IPS-20b (cell line): ENCODE measurements at regions not wholly inside any gene's neighbourhood (a gene's known extent, or its start where the extent isn't known, plus 50 kb on each side); places are given as distances from the start of the nearest gene placed in this dataset.

Experiments
- H3K27ac ChIP-seq: one replicate; pipeline ENCODE4 v1.5.1; 2013; ENCODE audit warnings: low read length
- H3K27me3 ChIP-seq: 2 replicates; pipeline ENCODE4 v1.6.1; 2013; ENCODE audit warnings: mild to moderate bottlenecking, low read length, inconsistent platforms; ENCODE audit not compliant: insufficient read depth
- H3K36me3 ChIP-seq: 2 replicates; pipeline ENCODE4 v1.6.1; 2013; ENCODE audit warnings: low read depth, mild to moderate bottlenecking, inconsistent platforms, low read length, moderate library complexity; ENCODE audit not compliant: insufficient read depth
- H3K4me1 ChIP-seq: 2 replicates; pipeline ENCODE4 v1.6.1; 2013; ENCODE audit warnings: mild to moderate bottlenecking, control low read depth, inconsistent platforms, low read length, moderate library complexity; ENCODE audit not compliant: insufficient read depth
- H3K4me3 ChIP-seq: 2 replicates; pipeline ENCODE4 v1.5.1; 2013; ENCODE audit warnings: mild to moderate bottlenecking, low read length, inconsistent platforms
- H3K9ac ChIP-seq: 2 replicates; pipeline ENCODE4 v1.6.1; 2013; ENCODE audit warnings: low read depth, mild to moderate bottlenecking, inconsistent platforms, low read length, moderate library complexity
- H3K9me3 ChIP-seq: 2 replicates; pipeline ENCODE4 v1.6.1; 2013; ENCODE audit warnings: mild to moderate bottlenecking, low read depth, low read length, inconsistent platforms; ENCODE audit not compliant: insufficient read depth

DNA sequence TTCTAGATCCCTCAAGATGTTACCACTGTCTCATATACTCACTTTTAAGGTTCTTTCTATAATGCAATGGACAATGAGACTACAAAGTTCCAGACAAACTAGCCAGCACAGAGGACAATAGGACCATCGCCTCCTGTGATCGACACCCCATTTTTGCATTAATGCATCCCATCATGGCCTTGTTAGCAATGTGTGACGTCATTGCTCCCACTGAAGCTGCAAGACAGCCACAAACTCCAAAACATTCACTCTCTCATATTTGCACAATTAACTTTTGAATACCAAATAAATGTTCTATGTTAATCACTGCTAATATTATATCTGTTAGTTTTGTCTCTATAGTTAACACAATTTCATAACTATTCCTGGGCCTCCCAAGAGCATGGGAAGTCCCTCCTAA, 88.8 kb upstream of the TMEM72 start:
- no peaks in the 10 kb centered on the region for H3K4me1 ChIP-seq
- H3K9me3 ChIP-seq, result no peaks in the 10 kb centered on the region
- no peaks in the 10 kb centered on the region for H3K36me3 ChIP-seq
- no peak overlapping the region for H3K9ac ChIP-seq
- H3K27ac ChIP-seq, result no peak overlapping the region
- H3K4me3 ChIP-seq, result no peak overlapping the region
- H3K27me3 ChIP-seq, result no peaks in the 10 kb centered on the region

DNA sequence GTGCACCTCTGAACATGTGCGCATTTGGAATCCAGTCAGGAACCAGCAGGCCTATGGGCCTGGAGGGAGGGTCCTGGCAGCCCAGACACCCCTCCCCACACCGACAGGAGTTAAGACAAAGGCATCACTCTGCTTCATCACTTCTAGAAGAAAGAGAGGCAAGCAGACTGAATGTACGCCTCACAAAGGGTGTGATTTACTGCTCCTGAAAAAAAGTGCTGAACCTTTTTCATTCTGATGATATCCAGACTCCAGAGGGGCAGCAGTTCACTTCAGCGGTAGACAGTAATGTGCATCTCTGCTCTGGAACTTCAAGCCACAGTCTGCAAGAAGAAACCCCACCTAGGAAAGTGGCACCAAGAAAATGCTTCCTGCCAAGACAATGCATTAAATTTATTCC, 88.2 kb upstream of the TMEM72 start:
- H3K9ac ChIP-seq, result no peak overlapping the region
- H3K4me1 ChIP-seq, result no peaks in the 10 kb centered on the region
- no peak overlapping the region for H3K4me3 ChIP-seq
- no peaks in the 10 kb centered on the region for H3K36me3 ChIP-seq
- no peaks in the 10 kb centered on the region for H3K27me3 ChIP-seq
- no peaks in the 10 kb centered on the region for H3K9me3 ChIP-seq
- no peak overlapping the region for H3K27ac ChIP-seq

GRCh38 chr10:44824607-44825006, 86.5 kb upstream of the TMEM72 start:
- H3K27me3 ChIP-seq, result no peaks in the 10 kb centered on the region
- H3K4me3 ChIP-seq, result no peak overlapping the region
- H3K9me3 ChIP-seq, result no peaks in the 10 kb centered on the region
- no peak overlapping the region for H3K27ac ChIP-seq
- H3K36me3 ChIP-seq, result no peaks in the 10 kb centered on the region
- H3K9ac ChIP-seq, result no peak overlapping the region
- H3K4me1 ChIP-seq, result no peaks in the 10 kb centered on the region

DNA sequence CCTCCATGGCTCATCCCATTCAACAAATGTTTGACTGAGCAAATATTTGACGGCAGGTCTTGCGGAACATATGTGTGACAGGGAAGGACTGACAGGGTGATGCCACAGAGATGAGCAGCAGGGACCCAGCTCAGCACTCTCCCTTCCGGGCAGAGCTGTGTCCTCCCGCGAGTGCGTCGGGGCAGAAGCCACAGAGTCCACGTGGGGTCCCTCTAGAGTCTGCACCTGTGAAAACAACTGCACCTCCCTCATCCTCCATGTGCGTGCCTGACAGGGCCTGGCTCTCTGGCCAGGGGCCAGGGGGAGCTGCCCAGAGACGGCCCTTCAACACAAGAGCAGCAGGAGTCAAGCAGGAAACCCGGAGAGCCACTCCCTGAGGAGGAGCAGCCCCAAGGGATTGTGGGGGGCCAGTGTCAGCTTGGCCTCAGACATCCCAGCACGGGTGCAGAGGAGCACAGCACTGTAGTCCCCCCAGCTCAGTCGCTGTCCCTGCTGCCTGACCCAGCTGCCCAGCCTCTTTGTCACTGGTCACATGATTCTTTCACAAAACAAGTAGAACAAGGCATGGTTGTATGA, 83.6 kb upstream of the TMEM72 start:
- Histone ChIP-seq H3K9ac (no peak overlapping the region), H3K27me3 (no peaks in the 10 kb centered on the region), H3K36me3 (no peaks in the 10 kb centered on the region), H3K4me3 (no peak overlapping the region), H3K27ac (no peak overlapping the region), H3K4me1 (peaks cover 5% of the 10 kb centered on the region; the same call in 1 of the 2 replicates), H3K9me3 (no peaks in the 10 kb centered on the region)

- peaks cover 5% of the 10 kb centered on the region; the same call in 1 of the 2 replicates for H3K4me1 ChIP-seq
- no peak overlapping the region for H3K4me3 ChIP-seq
- no peak overlapping the region for H3K9ac ChIP-seq
- no peaks in the 10 kb centered on the region for H3K9me3 ChIP-seq
- no peaks in the 10 kb centered on the region for H3K27me3 ChIP-seq
- H3K27ac ChIP-seq, result no peak overlapping the region
- H3K36me3 ChIP-seq, result no peaks in the 10 kb centered on the region
Measured at GRCh38 chr10:44828508-44829142, 82.5 kb upstream of the TMEM72 start.

GRCh38 chr10:44829426-44829825, 81.7 kb upstream of the TMEM72 start:
- Histone ChIP-seq H3K4me1 (peaks cover 5% of the 10 kb centered on the region; the same call in 1 of the 2 replicates), H3K27me3 (no peaks in the 10 kb centered on the region), H3K9ac (no peak overlapping the region), H3K36me3 (no peaks in the 10 kb centered on the region), H3K4me3 (no peak overlapping the region), H3K9me3 (no peaks in the 10 kb centered on the region), H3K27ac (no peak overlapping the region)

DNA sequence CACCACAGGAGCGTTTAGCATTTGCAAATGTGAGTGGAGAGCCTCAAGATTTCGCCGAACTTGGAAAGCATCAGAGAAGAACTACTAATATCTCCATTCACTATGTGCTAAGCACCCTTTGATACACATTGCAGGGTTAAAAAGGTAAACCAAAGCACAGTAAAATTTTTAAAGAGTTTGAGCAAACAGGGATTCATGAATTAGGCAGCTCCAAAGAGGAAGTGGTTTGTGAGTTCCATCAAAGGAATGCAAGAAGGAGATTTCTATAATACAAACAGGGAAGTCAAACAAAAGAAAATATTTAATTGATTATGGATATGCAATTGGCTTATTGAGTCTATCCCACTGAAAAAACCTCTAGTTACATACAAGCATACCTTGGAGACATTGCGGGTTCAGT, 81.1 kb upstream of the TMEM72 start:
- Histone ChIP-seq H3K27me3 (no peaks in the 10 kb centered on the region), H3K9ac (no peak overlapping the region), H3K4me3 (no peak overlapping the region), H3K9me3 (no peaks in the 10 kb centered on the region), H3K4me1 (peaks cover 5% of the 10 kb centered on the region; the same call in 1 of the 2 replicates), H3K36me3 (no peaks in the 10 kb centered on the region), H3K27ac (no peak overlapping the region)

- Histone ChIP-seq H3K4me1 (peaks cover 5% of the 10 kb centered on the region; the same call in 1 of the 2 replicates), H3K9ac (no peak overlapping the region)
Measured at GRCh38 chr10:44831581-44831980, 79.6 kb upstream of the TMEM72 start.

GRCh38 chr10:44832595-44833390, 78.3 kb upstream of the TMEM72 start:
- no peaks in the 10 kb centered on the region for H3K36me3 ChIP-seq
- H3K9me3 ChIP-seq, result no peaks in the 10 kb centered on the region
- H3K27me3 ChIP-seq, result no peaks in the 10 kb centered on the region
- no peak overlapping the region for H3K9ac ChIP-seq
- H3K27ac ChIP-seq, result no peak overlapping the region
- no peak overlapping the region for H3K4me3 ChIP-seq
- peaks cover 5% of the 10 kb centered on the region; the same call in 1 of the 2 replicates for H3K4me1 ChIP-seq

More at GRCh38 chr10:44831581-44831980, 79.6 kb upstream of the TMEM72 start:
- no peaks in the 10 kb centered on the region for H3K36me3 ChIP-seq
- no peaks in the 10 kb centered on the region for H3K27me3 ChIP-seq
- H3K9me3 ChIP-seq, result no peaks in the 10 kb centered on the region
- no peak overlapping the region for H3K27ac ChIP-seq
- no peak overlapping the region for H3K4me3 ChIP-seq

DNA sequence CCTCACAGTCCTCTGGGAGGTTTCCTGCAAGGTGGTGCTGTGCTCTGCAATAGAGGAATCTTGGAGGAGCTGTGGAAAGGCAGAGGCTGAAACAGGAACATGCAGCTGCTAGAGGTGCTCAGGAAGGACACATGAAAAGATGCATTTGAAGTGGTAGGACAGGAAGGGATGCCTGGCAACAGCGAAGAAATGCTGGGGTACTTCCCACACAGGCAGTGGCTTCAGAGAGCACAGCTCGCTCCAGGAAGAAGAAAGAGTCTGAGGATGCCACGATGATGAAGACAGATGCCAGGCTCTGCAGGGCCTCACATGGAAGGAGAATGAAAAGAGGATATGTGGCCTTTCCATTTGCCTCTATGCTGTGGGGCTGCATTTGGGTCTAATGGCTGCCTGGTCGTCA, 77.0 kb upstream of the TMEM72 start:
- H3K4me3 ChIP-seq, result no peak overlapping the region
- no peak overlapping the region for H3K27ac ChIP-seq
- H3K9me3 ChIP-seq, result no peaks in the 10 kb centered on the region
- no peak overlapping the region for H3K9ac ChIP-seq
- peaks cover 5% of the 10 kb centered on the region; the same call in 1 of the 2 replicates for H3K4me1 ChIP-seq
- H3K27me3 ChIP-seq, result no peaks in the 10 kb centered on the region
- H3K36me3 ChIP-seq, result no peaks in the 10 kb centered on the region

GRCh38 chr10:44835300-44835699, 75.8 kb upstream of the TMEM72 start:
- H3K9me3 ChIP-seq, result no peaks in the 10 kb centered on the region
- no peak overlapping the region for H3K9ac ChIP-seq
- H3K27me3 ChIP-seq, result no peaks in the 10 kb centered on the region
- H3K36me3 ChIP-seq, result no peaks in the 10 kb centered on the region
- H3K27ac ChIP-seq, result no peak overlapping the region
- H3K4me1 ChIP-seq, result no peaks in the 10 kb centered on the region
- no peak overlapping the region for H3K4me3 ChIP-seq

DNA sequence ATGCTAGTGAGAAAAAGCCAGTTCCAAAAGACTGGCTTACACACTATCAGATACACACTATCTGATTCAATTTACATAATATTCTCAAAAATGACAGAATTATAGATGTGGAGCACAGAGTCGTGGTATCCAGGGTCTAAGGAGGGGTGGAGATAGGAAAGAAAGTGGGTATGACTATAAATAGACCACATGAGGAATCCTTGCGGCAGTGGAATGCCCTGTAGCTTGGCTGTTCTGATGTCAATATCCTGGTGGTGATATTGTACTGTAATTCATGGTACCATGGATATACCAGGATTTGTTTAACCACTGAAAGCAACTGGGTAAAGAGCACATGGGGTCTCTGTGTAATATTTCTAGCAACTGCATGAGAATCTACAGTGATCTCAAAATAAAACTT, 67.7 kb upstream of the TMEM72 start:
- H3K4me3 ChIP-seq, result no peak overlapping the region
- H3K27ac ChIP-seq, result no peak overlapping the region
- H3K9ac ChIP-seq, result no peak overlapping the region
- no peaks in the 10 kb centered on the region for H3K4me1 ChIP-seq
- H3K9me3 ChIP-seq, result no peaks in the 10 kb centered on the region
- no peaks in the 10 kb centered on the region for H3K36me3 ChIP-seq
- no peaks in the 10 kb centered on the region for H3K27me3 ChIP-seq
